ENCODE measurements at regions not wholly inside any gene's neighbourhood (a gene's known extent, or its start where the extent isn't known, plus 50 kb on each side); places are given as distances from the start of the nearest gene placed in this dataset.

GRCh38 chr15:24858737-24859601 lies 95.8 kb upstream of the SNRPN start:
- no peaks in the 10 kb centered on the region for H3K27me3 ChIP-seq (ENCODE audit: control insufficient read depth in 3 of 3, insufficient read depth in 3 of 3, low read length in 2 of 3)
- no peaks in the 10 kb centered on the region for H3K36me3 ChIP-seq (ENCODE audit: control insufficient read depth in 4 of 4, insufficient read depth in 4 of 4, low read length in 4 of 4)
- no peak overlapping the region for H3K9ac ChIP-seq (ENCODE audit: insufficient read depth in 1 of 2, low read length in 2 of 2)
- DNase-seq (peak; percentile 15 to 37 (median 34)), ATAC-seq (ENCODE audit: insufficient read depth, low FRiP score) (no peak)
- H3K4me3 ChIP-seq, result no peak overlapping the region
- 54 to 66% methylated on average over 7 of the region's 7 CpGs for WGBS, 2 donors
- peaks cover 0 to 5% (median 2%) of the 10 kb centered on the region in 5 donors for H3K4me1 ChIP-seq (ENCODE audit: control insufficient read depth in 5 of 5, insufficient read depth in 5 of 5, low read length in 5 of 5)
- H3K27ac ChIP-seq (ENCODE audit: low read depth in 1 of 2, low read length in 1 of 2), result peak overlapping the region in 1 of 2 donors; percentile 59
- peaks cover 0 to 8% (median 0%) of the 10 kb centered on the region in 4 donors for H3K9me3 ChIP-seq (ENCODE audit: control insufficient read depth in 4 of 4, insufficient read depth in 3 of 4, low read length in 3 of 4)
- TF ChIP-seq CTCF (IDR thresholded peaks at IDR 0.05; ENCODE audit: control extremely low read depth, extremely low read depth), result no peak

GRCh38 chr15:24861014-24861690 lies 93.6 kb upstream of the SNRPN start:
- Histone ChIP-seq H3K9me3 (ENCODE audit: control insufficient read depth in 4 of 4, insufficient read depth in 3 of 4, low read length in 3 of 4) (peaks cover 0 to 8% (median 0%) of the 10 kb centered on the region in 4 donors), H3K27ac (ENCODE audit: low read depth in 1 of 2, low read length in 1 of 2) (no peak overlapping the region), H3K4me3 (no peak overlapping the region), H3K27me3 (ENCODE audit: control insufficient read depth in 3 of 3, insufficient read depth in 3 of 3, low read length in 2 of 3) (no peaks in the 10 kb centered on the region), H3K9ac (ENCODE audit: insufficient read depth in 1 of 2, low read length in 2 of 2) (no peak overlapping the region), H3K36me3 (ENCODE audit: control insufficient read depth in 4 of 4, insufficient read depth in 4 of 4, low read length in 4 of 4) (no peaks in the 10 kb centered on the region), H3K4me1 (ENCODE audit: control insufficient read depth in 5 of 5, insufficient read depth in 5 of 5, low read length in 5 of 5) (peaks cover 0 to 5% (median 2%) of the 10 kb centered on the region in 5 donors)
- ATAC-seq (ENCODE audit: insufficient read depth, low FRiP score) (no peak), DNase-seq (no peak)
- no peak for TF ChIP-seq CTCF (IDR thresholded peaks at IDR 0.05; ENCODE audit: control extremely low read depth, extremely low read depth)
- 69 to 72% methylated on average over 1 of the region's 1 CpG for WGBS, 2 donors

DNA sequence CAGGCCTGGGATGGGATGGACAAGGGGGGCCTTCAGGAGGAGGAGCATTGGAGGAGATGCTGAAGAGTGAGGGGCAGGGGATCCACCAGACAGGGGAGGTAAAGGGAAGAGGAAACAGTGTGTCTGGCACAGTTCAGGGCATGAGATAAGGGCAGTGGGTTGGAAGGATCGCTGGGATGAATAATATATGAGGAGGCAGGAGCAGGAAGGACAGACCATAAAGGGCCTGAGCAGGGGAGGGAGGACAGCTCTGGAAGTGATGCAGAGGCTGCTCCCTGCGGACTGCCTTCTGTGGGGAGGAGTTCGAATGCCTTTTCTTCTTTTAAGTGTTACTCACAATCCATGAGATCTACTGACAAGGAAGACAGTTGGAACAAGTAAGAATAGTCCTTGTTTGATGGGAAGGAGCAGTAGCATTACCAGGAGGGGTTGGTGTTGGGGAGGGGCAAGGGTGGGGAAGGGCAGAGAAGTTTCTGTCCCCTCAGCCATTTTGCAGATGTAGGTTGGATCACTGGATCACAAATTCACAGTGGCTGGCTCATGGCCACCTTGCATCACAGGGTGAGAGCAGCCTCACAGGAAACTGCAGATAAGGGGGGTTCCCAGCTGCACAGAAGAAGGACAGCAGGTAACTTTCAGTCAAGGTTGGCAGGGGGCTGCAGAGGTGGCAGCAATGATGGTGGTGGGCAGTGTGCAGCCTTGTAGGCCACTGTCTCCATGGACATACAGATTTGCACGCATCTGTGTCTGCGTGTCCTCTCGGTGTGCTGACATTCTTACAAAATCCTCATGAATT lies 91.9 kb upstream of the SNRPN start:
- no peak for TF ChIP-seq CTCF (IDR thresholded peaks at IDR 0.05; ENCODE audit: control extremely low read depth, extremely low read depth)
- no peak overlapping the region for H3K9ac ChIP-seq (ENCODE audit: insufficient read depth in 1 of 2, low read length in 2 of 2)

More for the DNA sequence above, 91.9 kb upstream of the SNRPN start:
- H3K4me3 ChIP-seq, result no peak overlapping the region
- H3K36me3 ChIP-seq (ENCODE audit: control insufficient read depth in 4 of 4, insufficient read depth in 4 of 4, low read length in 4 of 4), result no peaks in the 10 kb centered on the region
- ATAC-seq (ENCODE audit: insufficient read depth, low FRiP score) (no peak), DNase-seq (peak in 1 of 3 donors; percentile 4)
- WGBS, 2 donors, result 65 to 67% methylated on average over 6 of the region's 6 CpGs
- H3K27me3 ChIP-seq (ENCODE audit: control insufficient read depth in 3 of 3, insufficient read depth in 3 of 3, low read length in 2 of 3), result no peaks in the 10 kb centered on the region
- H3K4me1 ChIP-seq (ENCODE audit: control insufficient read depth in 5 of 5, insufficient read depth in 5 of 5, low read length in 5 of 5), result peaks cover 0 to 5% (median 2%) of the 10 kb centered on the region in 5 donors
- H3K9me3 ChIP-seq (ENCODE audit: control insufficient read depth in 4 of 4, insufficient read depth in 3 of 4, low read length in 3 of 4), result peaks cover 0 to 8% (median 0%) of the 10 kb centered on the region in 4 donors
- peak overlapping the region in 1 of 2 donors; percentile 24 for H3K27ac ChIP-seq (ENCODE audit: low read depth in 1 of 2, low read length in 1 of 2)
